DOHH2 (cell line): ENCODE measurements at regions not wholly inside any gene's neighbourhood (a gene's known extent, or its start where the extent isn't known, plus 50 kb on each side); places are given as distances from the start of the nearest gene placed in this dataset.

ENCODE experiments used
- H3F3A ChIP-seq: fragments of 200-600 bp; sonication (generic), shearing (Covaris generic); 2 replicates; pipeline ENCODE4 v1.6.0; 2016; ENCODE audit warnings: antibody characterized with exemption, mild to moderate bottlenecking; ENCODE audit not compliant: control insufficient read depth, insufficient read depth
- H3K27ac ChIP-seq: fragments of 200-600 bp; sonication (generic); 2 replicates; pipeline ENCODE4 v1.5.1; 2014; ENCODE audit warnings: low read depth, mild to moderate bottlenecking, low read length, moderate library complexity
- H3K27me3 ChIP-seq: fragments of 200-600 bp; sonication (generic); 2 replicates; pipeline ENCODE4 v1.6.1; 2014; ENCODE audit warnings: mild to moderate bottlenecking, low read length, mixed read lengths; ENCODE audit not compliant: control insufficient read depth
- H3K36me3 ChIP-seq: fragments of 200-600 bp; sonication (generic); 2 replicates; pipeline ENCODE4 v1.6.1; 2014; ENCODE audit warnings: mild to moderate bottlenecking, low read length, moderate library complexity, mixed read lengths; ENCODE audit not compliant: control insufficient read depth
- H3K4me1 ChIP-seq: fragments of 200-600 bp; sonication (generic); 2 replicates; pipeline ENCODE4 v1.6.1; 2014; ENCODE audit warnings: mild to moderate bottlenecking, low read length, mixed read lengths; ENCODE audit not compliant: control insufficient read depth
- H3K4me2 ChIP-seq: fragments of 200-600 bp; sonication (generic); 2 replicates; pipeline ENCODE4 v1.6.0; 2014; ENCODE audit warnings: mild to moderate bottlenecking, low read length, moderate library complexity
- H3K4me3 ChIP-seq: fragments of 200-600 bp; sonication (generic); 2 replicates; pipeline ENCODE4 v1.5.1; 2014; ENCODE audit warnings: mild to moderate bottlenecking, low read length, mixed read lengths
- H3K79me2 ChIP-seq: fragments of 200-600 bp; sonication (generic); 2 replicates; pipeline ENCODE4 v1.6.1; 2014; ENCODE audit warnings: mild to moderate bottlenecking, low read length, mixed read lengths; ENCODE audit not compliant: control insufficient read depth
- H3K9me2 ChIP-seq: fragments of 200-600 bp; sonication (generic); replicated peaks from 2 replicates; pipeline ENCODE4 v1.6.1; 2014; ENCODE audit warnings: mild to moderate bottlenecking, low read length, mixed read lengths; ENCODE audit not compliant: control insufficient read depth
- H3K9me3 ChIP-seq: fragments of 200-600 bp; sonication (generic); 2 replicates; pipeline ENCODE4 v1.6.1; 2014; ENCODE audit warnings: antibody characterized with exemption, low read length, mixed read lengths; ENCODE audit not compliant: control insufficient read depth, insufficient read depth
- H4K20me1 ChIP-seq: fragments of 200-600 bp; sonication (generic); 2 replicates; pipeline ENCODE4 v1.6.0; 2014; ENCODE audit warnings: low read depth, mild to moderate bottlenecking, antibody characterized with exemption, low read length, moderate library complexity; ENCODE audit not compliant: control insufficient read depth, insufficient read depth
- EZH2phosphoT487 ChIP-seq: fragments of 200-600 bp; sonication (generic); IDR thresholded peaks from 2 replicates; pipeline ENCODE4 v1.6.1; 2017; ENCODE audit warnings: borderline replicate concordance, mild to moderate bottlenecking, antibody characterized with exemption, low read length, moderate library complexity, mixed read lengths
- TF ChIP-seq, protein P1 (sequence below): fragments of 200-600 bp; sonication (generic); IDR thresholded peaks from one replicate; pipeline ENCODE4 v1.5.1; 2014; ENCODE audit warnings: antibody characterized with exemption, mild to moderate bottlenecking, low read depth, low read length; ENCODE audit not compliant: poor library complexity, severe bottlenecking

DNA sequence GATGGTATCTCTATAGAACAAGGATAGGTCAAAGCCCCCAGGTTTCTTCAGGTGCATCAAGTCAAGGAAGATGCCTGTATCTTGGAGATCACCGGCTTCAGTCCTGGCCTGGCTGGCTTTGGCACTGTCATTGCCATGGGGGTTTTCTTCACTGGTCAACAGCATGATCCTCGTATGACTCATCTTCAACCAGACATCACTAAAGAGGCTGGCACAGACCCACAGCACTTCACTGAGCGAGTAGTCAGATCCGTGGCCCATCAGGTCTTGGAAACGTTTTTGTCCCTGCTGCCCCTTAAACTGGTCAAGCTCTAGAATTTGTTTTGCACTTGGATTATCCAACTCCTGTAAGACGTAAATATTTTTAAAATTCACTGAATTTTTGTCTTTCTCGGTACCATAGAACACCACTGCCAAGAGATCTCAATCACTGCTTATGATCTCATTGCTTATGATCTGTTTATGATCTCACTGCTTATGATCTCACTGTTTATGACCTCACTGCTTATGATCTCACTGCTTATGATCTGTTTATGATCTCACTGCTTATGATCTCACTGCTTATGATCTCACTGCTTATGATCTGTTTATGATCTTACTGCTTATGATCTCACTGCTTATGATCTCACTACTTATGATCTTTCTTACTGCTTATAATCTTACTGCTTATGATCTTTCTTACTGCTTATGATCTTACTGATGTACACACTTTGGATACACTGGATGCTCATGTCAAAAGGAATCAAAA lies 135.2 kb downstream of the CYP26A1 start:
- Histone ChIP-seq H3K4me1 (no peaks in the 10 kb centered on the region), H3K27me3 (no peaks in the 10 kb centered on the region), H3F3A (no peaks in the 10 kb centered on the region), H3K4me2 (no peak overlapping the region), H3K4me3 (no peak overlapping the region), H4K20me1 (no peaks in the 10 kb centered on the region), H3K9me2 (no peaks in the 10 kb centered on the region), H3K27ac (no peak overlapping the region), H3K36me3 (no peaks in the 10 kb centered on the region), H3K9me3 (no peaks in the 10 kb centered on the region), H3K79me2 (no peaks in the 10 kb centered on the region)
- no peak for TF ChIP-seq EZH2phosphoT487
- TF ChIP-seq, protein P1, sequence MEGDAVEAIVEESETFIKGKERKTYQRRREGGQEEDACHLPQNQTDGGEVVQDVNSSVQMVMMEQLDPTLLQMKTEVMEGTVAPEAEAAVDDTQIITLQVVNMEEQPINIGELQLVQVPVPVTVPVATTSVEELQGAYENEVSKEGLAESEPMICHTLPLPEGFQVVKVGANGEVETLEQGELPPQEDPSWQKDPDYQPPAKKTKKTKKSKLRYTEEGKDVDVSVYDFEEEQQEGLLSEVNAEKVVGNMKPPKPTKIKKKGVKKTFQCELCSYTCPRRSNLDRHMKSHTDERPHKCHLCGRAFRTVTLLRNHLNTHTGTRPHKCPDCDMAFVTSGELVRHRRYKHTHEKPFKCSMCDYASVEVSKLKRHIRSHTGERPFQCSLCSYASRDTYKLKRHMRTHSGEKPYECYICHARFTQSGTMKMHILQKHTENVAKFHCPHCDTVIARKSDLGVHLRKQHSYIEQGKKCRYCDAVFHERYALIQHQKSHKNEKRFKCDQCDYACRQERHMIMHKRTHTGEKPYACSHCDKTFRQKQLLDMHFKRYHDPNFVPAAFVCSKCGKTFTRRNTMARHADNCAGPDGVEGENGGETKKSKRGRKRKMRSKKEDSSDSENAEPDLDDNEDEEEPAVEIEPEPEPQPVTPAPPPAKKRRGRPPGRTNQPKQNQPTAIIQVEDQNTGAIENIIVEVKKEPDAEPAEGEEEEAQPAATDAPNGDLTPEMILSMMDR: no peak

DNA sequence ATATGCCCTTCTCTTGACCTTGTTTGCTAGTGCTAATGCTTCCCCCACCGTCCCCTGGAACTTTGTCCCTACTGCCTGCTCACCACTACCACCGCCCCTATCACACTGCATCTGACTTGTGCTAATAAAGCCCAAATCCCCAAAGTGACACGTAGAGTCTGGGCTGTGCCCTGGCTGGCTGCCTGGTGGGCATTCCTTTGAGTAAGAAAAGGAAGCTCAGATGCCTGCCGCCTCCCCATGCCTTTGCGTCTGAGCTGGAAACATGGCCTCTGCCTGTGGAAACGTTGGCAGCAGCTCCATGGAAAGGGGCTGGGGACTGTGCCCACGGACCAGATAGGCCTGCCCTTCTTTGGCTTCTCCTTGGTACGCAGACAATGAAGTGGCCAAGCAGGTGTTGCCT lies 138.3 kb downstream of the CYP26A1 start:
- Histone ChIP-seq H3K9me2 (no peaks in the 10 kb centered on the region), H4K20me1 (no peaks in the 10 kb centered on the region), H3K4me3 (no peak overlapping the region), H3F3A (no peaks in the 10 kb centered on the region), H3K79me2 (no peaks in the 10 kb centered on the region), H3K4me2 (no peak overlapping the region), H3K27me3 (no peaks in the 10 kb centered on the region), H3K9me3 (no peaks in the 10 kb centered on the region), H3K4me1 (no peaks in the 10 kb centered on the region), H3K36me3 (no peaks in the 10 kb centered on the region), H3K27ac (no peak overlapping the region)
- TF ChIP-seq, protein P1: no peak
- TF ChIP-seq EZH2phosphoT487: no peak

DNA sequence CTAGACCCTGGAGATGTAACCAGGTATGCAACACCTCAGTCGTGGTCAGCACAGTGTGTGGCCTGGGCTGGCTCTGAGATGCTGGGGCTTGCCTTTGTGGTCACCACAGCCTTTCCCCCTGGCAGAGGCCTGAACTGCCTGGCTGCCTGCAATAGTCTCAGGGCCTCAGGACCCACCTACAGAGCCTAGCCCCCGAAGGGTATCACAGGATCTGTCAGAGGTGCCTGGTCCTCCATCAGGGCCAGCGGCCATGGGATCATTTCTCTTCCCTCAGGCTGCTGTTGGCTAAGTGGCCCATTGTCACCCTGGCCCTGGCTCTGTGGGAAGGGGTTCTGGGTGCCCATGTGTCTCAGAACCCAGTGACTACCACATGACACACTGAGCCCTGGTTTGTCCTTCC lies 141.6 kb downstream of the CYP26A1 start:
- H3K4me2 ChIP-seq: no peak overlapping the region
- H3K9me3 ChIP-seq: no peaks in the 10 kb centered on the region
- no peaks in the 10 kb centered on the region for H3K79me2 ChIP-seq
- no peaks in the 10 kb centered on the region for H3K4me1 ChIP-seq
- H3K36me3 ChIP-seq: no peaks in the 10 kb centered on the region
- no peaks in the 10 kb centered on the region for H3K9me2 ChIP-seq
- no peak overlapping the region for H3K4me3 ChIP-seq
- H3F3A ChIP-seq: no peaks in the 10 kb centered on the region
- TF ChIP-seq, protein P1: no peak
- no peak for TF ChIP-seq EZH2phosphoT487
- H4K20me1 ChIP-seq: no peaks in the 10 kb centered on the region
- H3K27me3 ChIP-seq: no peaks in the 10 kb centered on the region
- no peak overlapping the region for H3K27ac ChIP-seq
